ENCODE measurements at regions not wholly inside any gene's neighbourhood (a gene's known extent, or its start where the extent isn't known, plus 50 kb on each side); places are given as distances from the start of the nearest gene placed in this dataset.

- TF ChIP-seq CTCF (IDR thresholded peaks at IDR 0.05), result no peak
- no peak for TF ChIP-seq POLR2A (IDR thresholded peaks at IDR 0.05)
Observed at GRCh38 chr18:39396168-39396567, 1830.6 kb upstream of the CELF4 start.

Measured in Peyer's patch (tissue), 4 donors.